PFSK-1 (cell line): ENCODE measurements at regions not wholly inside any gene's neighbourhood (a gene's known extent, or its start where the extent isn't known, plus 50 kb on each side); places are given as distances from the start of the nearest gene placed in this dataset.

Experiments used
- FOXP2 ChIP-seq: optimal IDR thresholded peaks from 2 replicates; pipeline ENCODE3; 2011; ENCODE audit warnings: borderline replicate concordance, control low read depth, inconsistent platforms; ENCODE audit not compliant: insufficient read depth; ENCODE audit errors: extremely low read length, extremely low read depth
- POLR2AphosphoS5 ChIP-seq: IDR thresholded peaks from 2 replicates; pipeline ENCODE4 v1.6.1; 2012; ENCODE audit warnings: low read depth, mild to moderate bottlenecking, control low read depth, low read length, moderate library complexity
- REST ChIP-seq, 2 experiments: IDR thresholded peaks; 2 replicates each; pipeline versions ENCODE4 v1.6.1 to v1.8.0; 2011 to 2012; ENCODE audit warnings: low read depth in 2 of 2, low read length in 2 of 2, control low read depth in 1 of 2, inconsistent platforms in 1 of 2, mild to moderate bottlenecking in 1 of 2, moderate library complexity in 1 of 2; ENCODE audit not compliant: insufficient read depth in 1 of 2
- SIN3A ChIP-seq: IDR thresholded peaks from 2 replicates; pipeline ENCODE4 v1.6.1; 2012; ENCODE audit warnings: mild to moderate bottlenecking, low read length, moderate library complexity, borderline replicate concordance; ENCODE audit not compliant: insufficient read depth
- TAF1 ChIP-seq: IDR thresholded peaks from 2 replicates; pipeline ENCODE4 v1.6.1; 2012; ENCODE audit warnings: low read length, control low read depth, borderline replicate concordance; ENCODE audit not compliant: insufficient read depth

DNA sequence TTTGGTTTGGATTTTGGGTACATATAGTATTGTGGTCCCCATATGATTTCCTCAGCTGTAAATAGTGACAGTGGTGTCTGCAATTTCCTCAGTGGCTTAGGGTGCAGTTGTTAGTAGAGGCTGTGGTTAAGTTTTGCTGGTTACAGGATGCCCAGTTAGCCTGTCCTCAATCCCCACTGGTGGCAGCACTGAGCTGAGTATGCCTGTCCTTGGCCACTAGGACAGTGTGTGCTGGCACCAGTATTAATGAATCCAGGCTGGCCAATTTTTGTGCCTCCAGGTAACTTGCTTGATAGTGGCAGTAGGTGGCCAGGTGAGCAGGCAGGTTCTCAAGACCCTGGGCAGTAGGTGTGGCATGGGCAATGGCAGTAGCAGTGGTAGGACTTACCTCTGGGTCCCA lies 973.1 kb downstream of the TMEM182 start:
- TF ChIP-seq TAF1 (no peak), FOXP2 (no peak), POLR2AphosphoS5 (no peak), REST (IDR thresholded peaks at IDR 0.05; ENCODE audit: insufficient read depth in 1 of 2, low read depth in 2 of 2, low read length in 2 of 2) (no peak), SIN3A (no peak)

DNA sequence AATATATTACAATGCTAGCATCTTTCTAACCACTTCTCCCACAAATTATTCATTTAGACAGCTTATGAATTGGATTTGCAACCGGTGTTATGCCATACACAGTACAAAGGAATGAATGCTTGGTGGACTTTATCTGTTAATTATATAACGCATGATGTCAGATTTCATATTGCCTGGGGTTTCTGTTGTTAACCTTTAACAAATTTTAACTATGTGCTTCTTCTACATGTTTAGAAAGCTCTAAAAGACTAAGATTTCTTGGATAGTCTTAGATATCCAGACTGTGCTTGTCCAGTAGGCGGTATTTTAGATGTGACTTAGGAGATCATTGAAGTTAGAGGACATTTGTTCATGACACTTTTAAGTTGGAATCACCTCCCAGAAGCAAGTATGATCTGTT lies 976.3 kb downstream of the TMEM182 start:
- TF ChIP-seq REST (IDR thresholded peaks at IDR 0.05; ENCODE audit: insufficient read depth in 1 of 2, low read depth in 2 of 2, low read length in 2 of 2) = no peak

- no peak for TF ChIP-seq SIN3A
- no peak for TF ChIP-seq REST (IDR thresholded peaks at IDR 0.05; ENCODE audit: insufficient read depth in 1 of 2, low read depth in 2 of 2, low read length in 2 of 2)
- TF ChIP-seq FOXP2 = no peak
- no peak for TF ChIP-seq POLR2AphosphoS5
- TF ChIP-seq TAF1 = no peak
Measured at GRCh38 chr2:103738606-103739005, 976.8 kb downstream of the TMEM182 start.

GRCh38 chr2:103739186-103739585 lies 977.4 kb downstream of the TMEM182 start:
- TF ChIP-seq FOXP2 (no peak), POLR2AphosphoS5 (no peak), TAF1 (no peak)

GRCh38 chr2:103739921-103740320 lies 978.1 kb downstream of the TMEM182 start:
- TF ChIP-seq REST (IDR thresholded peaks at IDR 0.05; ENCODE audit: insufficient read depth in 1 of 2, low read depth in 2 of 2, low read length in 2 of 2) (no peak), SIN3A (no peak), POLR2AphosphoS5 (no peak), FOXP2 (no peak), TAF1 (no peak)

GRCh38 chr2:103740631-103741030 lies 978.8 kb downstream of the TMEM182 start:
- TF ChIP-seq TAF1 (no peak), FOXP2 (no peak), SIN3A (no peak), POLR2AphosphoS5 (no peak), REST (IDR thresholded peaks at IDR 0.05; ENCODE audit: insufficient read depth in 1 of 2, low read depth in 2 of 2, low read length in 2 of 2) (no peak)
